ENCODE measurements at regions not wholly inside any gene's neighbourhood (a gene's known extent, or its start where the extent isn't known, plus 50 kb on each side); places are given as distances from the start of the nearest gene placed in this dataset.

DNA sequence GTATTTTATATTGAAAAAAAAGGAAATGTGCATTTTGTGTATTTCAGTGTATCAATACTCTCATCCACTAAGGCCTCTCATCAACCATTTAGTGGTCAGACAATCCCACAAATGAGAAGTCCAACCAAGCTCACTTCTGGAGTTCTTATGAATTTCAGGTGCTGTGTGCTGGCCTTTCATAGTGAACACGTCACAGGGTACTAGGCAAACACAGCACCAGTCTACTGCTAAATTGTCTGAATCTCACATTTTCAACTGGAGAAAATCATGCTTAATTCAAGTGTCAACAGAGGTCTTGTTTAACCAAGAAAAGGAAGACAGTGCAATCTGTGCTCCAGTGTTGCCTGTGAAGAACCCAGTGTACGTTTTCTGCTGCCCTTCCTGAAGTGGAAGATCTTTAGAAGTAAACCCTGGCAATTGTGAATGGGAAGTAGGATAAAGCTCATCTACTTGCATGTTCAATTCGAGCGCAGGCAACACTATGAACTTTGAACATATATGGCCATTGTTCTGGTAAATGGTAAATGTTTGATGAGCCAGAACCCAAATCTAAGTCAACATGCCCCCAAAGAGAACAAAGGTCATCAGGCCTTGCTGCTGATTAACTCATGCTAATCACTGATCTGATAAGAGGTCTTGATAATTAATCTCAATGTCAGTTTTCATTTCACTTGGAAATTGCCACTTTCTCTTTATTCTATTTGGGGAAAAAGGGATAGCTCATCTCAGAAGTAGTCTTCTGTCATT lies 439.2 kb upstream of the SOX9 start:
- H3K27me3 ChIP-seq (ENCODE audit: insufficient read depth, low read length): no peaks in the 10 kb centered on the region
- no peak overlapping the region for H2BK5ac ChIP-seq (ENCODE audit: low read depth, low read length, poor library complexity)
- H2AK5ac ChIP-seq (ENCODE audit: low read length): no peak overlapping the region
- no peak for DNase-seq
- no peak overlapping the region for H3K9ac ChIP-seq (ENCODE audit: low read length)
- no peak overlapping the region for H2AFZ ChIP-seq (ENCODE audit: insufficient read depth, low read length, poor library complexity)
- H4K12ac ChIP-seq (ENCODE audit: low read depth, low read length): no peak overlapping the region
- H3K18ac ChIP-seq (ENCODE audit: low read length): no peak overlapping the region
- no peaks in the 10 kb centered on the region for H3K79me1 ChIP-seq (ENCODE audit: low read length)
- no CpG with 5 or more reads among the region's 4 CpGs for WGBS (ENCODE audit: extremely low coverage, insufficient coverage, insufficient read length)
- no peak overlapping the region for H3K4me3 ChIP-seq (ENCODE audit: low read depth, low read length)
- no peaks in the 10 kb centered on the region for H3K4me1 ChIP-seq (ENCODE audit: control insufficient read depth in 1 of 2, insufficient read depth in 2 of 2, low read length in 2 of 2)
- no peaks in the 10 kb centered on the region for H3K79me2 ChIP-seq (ENCODE audit: control insufficient read depth, insufficient read depth, low read length, poor library complexity)
- no peak overlapping the region for H2BK12ac ChIP-seq (ENCODE audit: low read length)
- H3K14ac ChIP-seq (ENCODE audit: low read length): no peak overlapping the region
- H3K36me3 ChIP-seq (ENCODE audit: control insufficient read depth in 1 of 2, insufficient read depth in 2 of 2, low read length in 2 of 2): no peaks in the 10 kb centered on the region
- no peak overlapping the region for H3K23ac ChIP-seq (ENCODE audit: low read length)
- H3K9me3 ChIP-seq (ENCODE audit: insufficient read depth, low read depth, low read length): no peaks in the 10 kb centered on the region
- H3K4ac ChIP-seq (ENCODE audit: low read depth, low read length): no peak overlapping the region
- H4K8ac ChIP-seq (ENCODE audit: low read depth, low read length): no peak overlapping the region
- no peak overlapping the region for H4K91ac ChIP-seq (ENCODE audit: low read depth, low read length)
- no peak overlapping the region for H3K27ac ChIP-seq (ENCODE audit: low read depth, low read length)
- H3K4me2 ChIP-seq (ENCODE audit: low read length): no peak overlapping the region
- no peak overlapping the region for H2BK120ac ChIP-seq (ENCODE audit: insufficient read depth, low read length, poor library complexity)

GRCh38 chr17:71682174-71682494 lies 438.7 kb upstream of the SOX9 start:
- no peak overlapping the region for H3K4me2 ChIP-seq (ENCODE audit: low read length)
- no peaks in the 10 kb centered on the region for H3K79me1 ChIP-seq (ENCODE audit: low read length)
- H2BK5ac ChIP-seq (ENCODE audit: low read depth, low read length, poor library complexity): no peak overlapping the region
- H2AFZ ChIP-seq (ENCODE audit: insufficient read depth, low read length, poor library complexity): no peak overlapping the region
- H3K27me3 ChIP-seq (ENCODE audit: insufficient read depth, low read length): no peaks in the 10 kb centered on the region
- H3K27ac ChIP-seq (ENCODE audit: low read depth, low read length): no peak overlapping the region
- DNase-seq: no peak
- H3K14ac ChIP-seq (ENCODE audit: low read length): no peak overlapping the region
- no peak overlapping the region for H2AK5ac ChIP-seq (ENCODE audit: low read length)
- H3K23ac ChIP-seq (ENCODE audit: low read length): no peak overlapping the region
- no peak overlapping the region for H2BK12ac ChIP-seq (ENCODE audit: low read length)
- H3K9me3 ChIP-seq (ENCODE audit: insufficient read depth, low read depth, low read length): no peaks in the 10 kb centered on the region
- no peak overlapping the region for H4K8ac ChIP-seq (ENCODE audit: low read depth, low read length)
- no peak overlapping the region for H4K91ac ChIP-seq (ENCODE audit: low read depth, low read length)
- no peak overlapping the region for H2BK120ac ChIP-seq (ENCODE audit: insufficient read depth, low read length, poor library complexity)
- H3K4ac ChIP-seq (ENCODE audit: low read depth, low read length): no peak overlapping the region
- H4K12ac ChIP-seq (ENCODE audit: low read depth, low read length): no peak overlapping the region
- H3K36me3 ChIP-seq (ENCODE audit: control insufficient read depth in 1 of 2, insufficient read depth in 2 of 2, low read length in 2 of 2): no peaks in the 10 kb centered on the region
- WGBS (ENCODE audit: extremely low coverage, insufficient coverage, insufficient read length): 100% methylated on average over 1 of the region's 1 CpG
- no peaks in the 10 kb centered on the region for H3K79me2 ChIP-seq (ENCODE audit: control insufficient read depth, insufficient read depth, low read length, poor library complexity)
- no peak overlapping the region for H3K18ac ChIP-seq (ENCODE audit: low read length)
- no peak overlapping the region for H3K9ac ChIP-seq (ENCODE audit: low read length)
- no peaks in the 10 kb centered on the region for H3K4me1 ChIP-seq (ENCODE audit: control insufficient read depth in 1 of 2, insufficient read depth in 2 of 2, low read length in 2 of 2)
- no peak overlapping the region for H3K4me3 ChIP-seq (ENCODE audit: low read depth, low read length)

GRCh38 chr17:71689782-71690181 lies 431.0 kb upstream of the SOX9 start:
- H3K9ac ChIP-seq (ENCODE audit: low read length): no peak overlapping the region
- no peak overlapping the region for H2AK5ac ChIP-seq (ENCODE audit: low read length)
- H3K79me2 ChIP-seq (ENCODE audit: control insufficient read depth, insufficient read depth, low read length, poor library complexity): no peaks in the 10 kb centered on the region
- no peak overlapping the region for H3K4me2 ChIP-seq (ENCODE audit: low read length)
- no peak overlapping the region for H4K8ac ChIP-seq (ENCODE audit: low read depth, low read length)
- DNase-seq: no peak
- H3K14ac ChIP-seq (ENCODE audit: low read length): no peak overlapping the region
- H3K27ac ChIP-seq (ENCODE audit: low read depth, low read length): no peak overlapping the region
- H4K12ac ChIP-seq (ENCODE audit: low read depth, low read length): no peak overlapping the region
- H3K36me3 ChIP-seq (ENCODE audit: control insufficient read depth in 1 of 2, insufficient read depth in 2 of 2, low read length in 2 of 2): no peaks in the 10 kb centered on the region
- H3K79me1 ChIP-seq (ENCODE audit: low read length): no peaks in the 10 kb centered on the region
- no peak overlapping the region for H3K18ac ChIP-seq (ENCODE audit: low read length)
- H3K27me3 ChIP-seq (ENCODE audit: insufficient read depth, low read length): no peaks in the 10 kb centered on the region
- no peak overlapping the region for H2BK12ac ChIP-seq (ENCODE audit: low read length)
- no peak overlapping the region for H3K4me3 ChIP-seq (ENCODE audit: low read depth, low read length)
- no peak overlapping the region for H2BK120ac ChIP-seq (ENCODE audit: insufficient read depth, low read length, poor library complexity)
- H3K9me3 ChIP-seq (ENCODE audit: insufficient read depth, low read depth, low read length): peaks cover 3% of the 10 kb centered on the region
- no peaks in the 10 kb centered on the region for H3K4me1 ChIP-seq (ENCODE audit: control insufficient read depth in 1 of 2, insufficient read depth in 2 of 2, low read length in 2 of 2)
- H2AFZ ChIP-seq (ENCODE audit: insufficient read depth, low read length, poor library complexity): no peak overlapping the region
- no CpG with 5 or more reads among the region's 3 CpGs for WGBS (ENCODE audit: extremely low coverage, insufficient coverage, insufficient read length)
- no peak overlapping the region for H2BK5ac ChIP-seq (ENCODE audit: low read depth, low read length, poor library complexity)
- no peak overlapping the region for H3K23ac ChIP-seq (ENCODE audit: low read length)
- H3K4ac ChIP-seq (ENCODE audit: low read depth, low read length): no peak overlapping the region
- no peak overlapping the region for H4K91ac ChIP-seq (ENCODE audit: low read depth, low read length)

DNA sequence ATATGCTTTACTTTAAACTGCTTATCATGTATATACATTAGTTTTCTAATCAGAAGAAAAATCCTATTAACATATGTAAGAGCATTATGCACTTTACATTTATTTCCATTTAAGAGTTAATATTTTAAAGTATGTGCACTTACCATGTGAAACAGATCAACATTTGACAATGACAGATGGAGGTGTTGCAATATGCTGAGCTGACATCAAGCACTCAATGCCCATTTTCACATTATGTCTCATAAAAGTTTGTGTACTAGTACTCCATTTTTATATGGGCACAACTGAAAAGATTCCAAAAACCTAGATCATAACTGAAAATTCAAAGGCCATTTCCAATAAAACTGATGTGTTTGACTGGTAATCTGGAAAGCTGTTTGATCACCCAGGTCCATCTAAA lies 420.9 kb upstream of the SOX9 start:
- Histone ChIP-seq H3K79me2 (ENCODE audit: control insufficient read depth, insufficient read depth, low read length, poor library complexity) (no peaks in the 10 kb centered on the region), H3K9ac (ENCODE audit: low read length) (no peak overlapping the region), H2BK5ac (ENCODE audit: low read depth, low read length, poor library complexity) (no peak overlapping the region), H3K27me3 (ENCODE audit: insufficient read depth, low read length) (no peaks in the 10 kb centered on the region), H3K4me3 (ENCODE audit: low read depth, low read length) (no peak overlapping the region), H2AK5ac (ENCODE audit: low read length) (no peak overlapping the region), H3K4ac (ENCODE audit: low read depth, low read length) (no peak overlapping the region), H4K12ac (ENCODE audit: low read depth, low read length) (no peak overlapping the region), H3K9me3 (ENCODE audit: insufficient read depth, low read depth, low read length) (no peaks in the 10 kb centered on the region), H3K18ac (ENCODE audit: low read length) (no peak overlapping the region), H3K4me2 (ENCODE audit: low read length) (no peak overlapping the region), H2BK120ac (ENCODE audit: insufficient read depth, low read length, poor library complexity) (no peak overlapping the region), H2AFZ (ENCODE audit: insufficient read depth, low read length, poor library complexity) (no peak overlapping the region), H4K91ac (ENCODE audit: low read depth, low read length) (no peak overlapping the region), H3K4me1 (ENCODE audit: control insufficient read depth in 1 of 2, insufficient read depth in 2 of 2, low read length in 2 of 2) (no peaks in the 10 kb centered on the region), H3K23ac (ENCODE audit: low read length) (no peak overlapping the region), H2BK12ac (ENCODE audit: low read length) (no peak overlapping the region), H4K8ac (ENCODE audit: low read depth, low read length) (no peak overlapping the region), H3K79me1 (ENCODE audit: low read length) (no peaks in the 10 kb centered on the region), H3K27ac (ENCODE audit: low read depth, low read length) (no peak overlapping the region), H3K36me3 (ENCODE audit: control insufficient read depth in 1 of 2, insufficient read depth in 2 of 2, low read length in 2 of 2) (no peaks in the 10 kb centered on the region), H3K14ac (ENCODE audit: low read length) (no peak overlapping the region)
- DNase-seq: no peak
